Frontal cortex (tissue), 3 donors: ENCODE measurements at regions not wholly inside any gene's neighbourhood (a gene's known extent, or its start where the extent isn't known, plus 50 kb on each side); places are given as distances from the start of the nearest gene placed in this dataset.

ENCODE experiments used
- DNase-seq, 2 donors: peaks; one replicate each; pipeline ENCODE4 v3.0.0; 2012; ENCODE audit warnings: low spot score in 2 of 2
- FAIRE-seq: peaks from 2 replicates; lab custom pipeline; 2012; peaks lifted over from hg19 to GRCh38; lab: Jason Lieb, UNC
- donor health status: control.
- donor health status: control.
- donor health status: control.

DNA sequence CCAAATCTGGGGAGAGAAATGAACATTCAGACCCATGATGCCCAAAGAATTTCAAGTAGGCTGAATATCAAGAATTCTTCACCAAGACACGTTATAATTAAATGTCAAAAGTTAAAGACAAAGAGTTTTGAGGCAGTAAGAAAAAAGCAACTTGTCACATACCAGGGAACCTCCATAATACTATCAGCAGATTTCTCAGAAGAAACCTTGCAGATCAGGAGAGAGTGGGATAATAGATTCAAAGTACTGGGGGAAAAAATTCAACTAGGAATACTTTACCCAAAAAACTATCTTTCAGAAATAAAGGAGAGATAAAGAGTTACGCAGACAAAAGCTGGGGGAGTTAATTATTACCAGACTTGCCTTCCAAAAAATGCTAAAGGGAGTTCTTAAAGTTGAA, 516.0 kb downstream of the CETN3 start:
- FAIRE-seq: no peak
- no peak for DNase-seq

DNA sequence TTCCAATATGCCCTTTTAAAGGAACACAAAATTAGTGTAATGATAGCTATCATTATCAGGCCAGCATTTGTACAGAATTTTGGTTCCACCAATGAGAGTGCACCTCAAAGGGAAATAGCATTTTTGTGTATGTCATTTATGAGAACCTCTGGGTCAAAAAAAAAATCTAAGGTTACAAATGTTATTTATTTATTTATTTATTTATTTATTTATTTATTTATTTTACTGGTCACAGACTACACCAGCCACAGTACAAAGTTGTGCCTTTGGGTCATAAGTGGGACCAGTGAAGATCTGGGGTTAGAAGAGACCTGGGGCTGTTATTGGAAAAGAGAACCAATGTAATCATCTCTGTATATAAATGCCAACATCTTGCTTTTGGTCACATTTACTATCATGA, 523.9 kb downstream of the CETN3 start:
- no peak for DNase-seq
- no peak for FAIRE-seq

DNA sequence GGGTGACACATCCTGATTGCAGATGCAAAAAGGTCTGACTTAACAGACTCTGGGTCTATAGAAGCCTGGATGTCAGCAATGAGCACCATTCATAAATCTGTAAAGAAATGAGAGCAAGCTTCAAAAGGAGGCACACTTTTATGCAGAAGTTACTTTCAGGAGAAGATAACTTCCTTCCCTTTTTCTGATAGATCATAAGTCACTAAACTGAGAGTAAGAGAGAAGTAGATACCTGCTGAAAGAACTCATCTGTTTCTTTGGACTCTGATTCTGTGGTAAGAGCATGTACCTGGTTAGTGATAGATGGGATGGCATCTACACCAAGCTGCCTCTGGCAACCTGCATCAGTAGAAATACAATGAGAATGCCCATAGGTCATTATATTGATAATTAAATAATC, 525.6 kb downstream of the CETN3 start:
- no peak for DNase-seq
- no peak for FAIRE-seq

DNA sequence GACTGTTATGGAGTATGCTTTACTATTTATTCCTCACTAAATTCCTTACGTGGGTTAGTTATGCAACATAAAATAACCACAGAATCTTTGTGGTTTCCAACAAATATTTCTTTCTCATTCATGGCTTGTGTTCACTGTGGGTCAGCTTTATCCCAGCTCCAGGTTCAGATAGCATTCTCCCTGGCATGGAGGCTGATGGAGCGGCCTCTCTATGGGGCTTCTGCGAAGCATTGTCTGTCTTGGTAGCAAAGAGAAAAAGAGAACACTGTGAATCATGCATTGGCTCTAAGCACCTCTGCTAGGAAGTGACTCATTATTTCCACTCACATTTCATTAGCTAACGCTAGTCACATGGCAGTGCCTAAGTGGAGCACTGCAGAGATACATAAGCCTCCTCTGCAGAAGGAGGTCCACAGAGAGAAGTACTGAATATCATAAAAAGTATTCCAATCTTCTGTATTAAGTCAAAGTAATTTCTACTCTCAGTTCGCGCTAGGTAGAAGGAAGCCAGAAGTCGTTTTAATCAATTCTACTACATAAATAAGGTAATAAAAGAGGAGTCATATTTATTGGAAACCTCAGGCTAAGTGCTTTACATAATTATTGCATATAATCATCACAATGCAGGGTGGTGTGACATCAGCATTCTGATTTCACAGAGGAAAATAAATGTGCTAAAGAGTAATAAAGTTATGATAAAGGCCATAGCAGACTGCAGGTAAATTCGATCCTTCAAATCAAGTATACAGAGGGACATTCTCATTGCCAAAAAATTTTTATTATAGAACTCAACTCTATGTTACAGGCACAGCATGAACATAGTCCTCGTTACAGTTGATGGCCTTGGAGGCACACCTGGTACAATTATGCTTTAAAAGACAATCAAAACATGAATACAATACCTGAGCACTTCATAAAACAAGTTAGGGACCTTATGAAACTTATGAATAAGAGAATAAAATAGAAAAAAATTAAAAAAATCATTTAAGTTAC, 531.1 kb downstream of the CETN3 start:
- no peak for DNase-seq
- FAIRE-seq: no peak

DNA sequence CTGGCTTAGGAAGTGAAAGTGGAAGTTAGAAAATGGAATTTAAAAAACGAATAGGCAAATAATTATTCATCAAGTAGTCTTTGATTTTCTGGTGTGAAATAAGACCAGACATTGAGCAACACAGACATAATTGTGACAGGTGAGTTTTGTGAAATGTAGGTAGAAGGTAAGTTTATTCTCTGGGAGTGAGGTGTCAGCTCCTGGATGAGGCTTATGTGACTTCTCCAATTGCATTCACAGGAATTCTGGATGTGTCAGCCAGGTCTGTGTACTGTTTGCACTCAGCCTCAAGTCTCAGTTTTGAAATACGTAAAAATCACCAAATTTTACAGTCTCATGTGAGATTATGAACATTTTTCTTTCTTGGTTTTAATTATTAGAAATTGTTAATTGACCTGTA, 537.6 kb downstream of the CETN3 start:
- DNase-seq (no peak), FAIRE-seq (no peak)

DNA sequence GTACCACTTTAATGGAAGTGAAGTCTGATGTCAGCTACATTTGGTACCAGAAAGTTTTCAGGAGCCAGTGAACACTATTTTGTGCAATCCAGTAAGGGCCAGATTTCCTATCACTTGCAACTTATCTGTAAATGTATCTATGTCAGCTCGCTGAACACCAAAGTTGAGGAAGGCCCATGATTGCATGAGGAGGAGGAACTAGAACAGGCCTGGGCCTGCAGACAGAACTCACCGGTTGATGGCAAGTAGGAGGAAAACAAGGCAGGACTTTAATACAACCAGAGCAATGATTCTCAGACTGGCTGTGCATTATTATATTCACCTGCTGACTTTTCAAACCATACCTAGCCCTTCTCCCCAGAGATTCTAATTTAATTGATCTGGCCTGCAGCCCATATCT, 540.2 kb downstream of the CETN3 start:
- FAIRE-seq (no peak), DNase-seq (no peak)

DNA sequence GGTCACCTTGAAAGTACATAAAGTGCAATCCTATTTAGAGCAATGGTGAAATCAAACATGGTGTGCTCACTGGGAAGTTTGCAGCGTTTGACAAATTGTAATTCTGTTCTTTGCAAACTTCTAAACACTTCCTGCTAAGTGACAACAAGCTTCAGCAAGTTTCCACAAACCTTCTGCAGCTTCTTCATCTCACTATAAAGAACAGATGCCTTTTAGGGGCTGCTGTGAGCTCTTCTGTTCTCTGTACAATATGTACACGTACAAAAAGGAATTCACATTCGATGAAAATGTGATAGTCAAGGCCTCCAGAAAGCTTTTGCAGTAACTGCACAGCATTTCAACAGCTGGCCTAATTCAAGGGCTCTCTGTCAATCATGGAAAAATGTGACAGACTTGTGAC, 543.1 kb downstream of the CETN3 start:
- no peak for FAIRE-seq

DNA sequence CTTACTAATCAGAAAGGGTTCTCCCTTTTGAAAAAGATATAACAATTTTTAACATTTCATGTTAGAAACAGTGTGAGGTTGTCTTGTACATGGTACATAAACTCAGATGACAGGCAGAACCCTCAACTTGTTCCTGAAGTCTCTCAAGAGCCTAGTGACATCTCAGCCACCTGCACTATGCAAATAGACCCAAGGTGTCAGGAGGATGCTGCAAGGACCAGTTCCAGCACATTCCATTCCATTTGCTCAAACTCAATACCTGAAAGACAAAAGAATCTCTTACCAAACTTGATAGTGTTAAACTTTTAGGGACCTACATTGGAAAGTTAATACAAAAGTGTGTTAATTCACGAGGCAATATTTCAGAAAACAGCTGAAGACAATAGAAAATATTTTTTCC, 544.6 kb downstream of the CETN3 start:
- FAIRE-seq (no peak), DNase-seq (no peak)

More for the DNA sequence above, 543.1 kb downstream of the CETN3 start:
- no peak for DNase-seq

DNA sequence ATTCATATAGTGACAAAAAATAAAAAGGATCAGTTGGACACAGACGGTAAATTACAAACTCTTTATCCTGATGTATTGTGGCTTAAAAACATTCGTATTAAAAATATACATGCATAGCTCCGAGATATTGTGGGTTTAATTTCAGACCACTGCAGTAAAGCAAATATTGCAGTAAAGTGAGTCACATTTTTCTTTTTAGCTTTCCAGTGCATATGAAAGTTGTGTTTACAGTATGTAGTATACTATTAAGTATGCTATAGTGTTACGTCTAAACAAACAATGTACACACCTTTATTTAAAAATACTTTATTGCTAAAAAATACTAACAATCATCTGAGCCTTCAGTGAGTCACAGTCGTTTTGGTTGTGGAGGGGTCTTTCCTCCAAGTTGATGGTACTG, 551.8 kb downstream of the CETN3 start:
- DNase-seq (no peak), FAIRE-seq (no peak)

DNA sequence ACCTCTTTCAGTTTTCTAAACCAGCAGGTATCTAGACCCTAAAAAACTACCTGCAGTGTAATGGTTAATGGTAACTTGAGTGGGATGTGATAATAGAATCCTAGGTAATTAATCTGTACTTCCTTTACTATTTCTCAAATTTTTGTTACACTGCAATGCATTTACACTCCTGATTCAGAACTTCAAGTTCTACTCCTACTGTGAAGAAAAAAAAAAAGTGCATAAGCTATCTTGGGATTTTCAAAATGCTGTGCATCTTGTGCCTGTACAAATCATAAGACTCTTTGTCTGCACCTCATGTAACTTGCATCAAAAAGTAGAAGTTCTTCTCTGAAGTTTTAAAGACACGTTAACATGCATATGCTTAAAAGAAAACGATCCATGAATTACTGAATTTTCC, 554.1 kb downstream of the CETN3 start:
- FAIRE-seq: no peak
- no peak for DNase-seq

DNA sequence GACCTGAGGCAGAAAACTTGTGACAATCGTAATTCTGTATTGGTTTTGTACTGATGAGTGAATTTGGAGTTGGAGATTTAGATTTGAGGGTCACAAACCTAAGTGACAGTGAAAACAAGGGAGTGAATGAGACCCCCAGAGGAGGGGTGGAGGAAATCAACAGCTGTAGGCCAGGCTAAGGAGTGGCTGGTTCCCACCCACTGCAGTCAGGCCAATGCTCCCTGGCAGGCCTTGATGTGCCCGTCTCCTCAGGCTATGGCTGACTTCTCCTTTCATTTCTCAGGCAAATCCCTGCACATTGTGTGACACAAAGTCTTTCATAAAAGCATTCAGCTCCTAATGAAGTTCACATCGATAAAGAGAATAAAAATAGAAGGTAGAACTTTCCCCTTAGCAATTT, 557.6 kb downstream of the CETN3 start:
- FAIRE-seq: no peak

DNA sequence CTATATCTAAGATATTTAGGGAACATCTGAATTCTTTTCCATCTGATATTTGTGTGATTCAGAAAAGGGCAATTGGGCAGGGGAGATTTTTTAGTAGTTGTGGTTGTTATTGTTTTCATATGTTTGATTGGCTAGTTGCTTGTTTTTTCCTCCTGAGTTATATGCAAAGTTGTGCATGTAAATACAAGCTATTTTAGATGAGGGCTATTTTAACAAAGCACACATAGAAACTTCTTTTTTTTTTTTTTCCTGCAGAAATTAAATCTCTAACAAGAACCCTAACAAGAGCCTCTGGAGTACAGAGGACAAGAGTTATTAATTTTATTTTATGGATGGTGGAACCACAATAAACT, 559.1 kb downstream of the CETN3 start:
- FAIRE-seq: no peak

More for the DNA sequence above, 557.6 kb downstream of the CETN3 start:
- DNase-seq: no peak

DNA sequence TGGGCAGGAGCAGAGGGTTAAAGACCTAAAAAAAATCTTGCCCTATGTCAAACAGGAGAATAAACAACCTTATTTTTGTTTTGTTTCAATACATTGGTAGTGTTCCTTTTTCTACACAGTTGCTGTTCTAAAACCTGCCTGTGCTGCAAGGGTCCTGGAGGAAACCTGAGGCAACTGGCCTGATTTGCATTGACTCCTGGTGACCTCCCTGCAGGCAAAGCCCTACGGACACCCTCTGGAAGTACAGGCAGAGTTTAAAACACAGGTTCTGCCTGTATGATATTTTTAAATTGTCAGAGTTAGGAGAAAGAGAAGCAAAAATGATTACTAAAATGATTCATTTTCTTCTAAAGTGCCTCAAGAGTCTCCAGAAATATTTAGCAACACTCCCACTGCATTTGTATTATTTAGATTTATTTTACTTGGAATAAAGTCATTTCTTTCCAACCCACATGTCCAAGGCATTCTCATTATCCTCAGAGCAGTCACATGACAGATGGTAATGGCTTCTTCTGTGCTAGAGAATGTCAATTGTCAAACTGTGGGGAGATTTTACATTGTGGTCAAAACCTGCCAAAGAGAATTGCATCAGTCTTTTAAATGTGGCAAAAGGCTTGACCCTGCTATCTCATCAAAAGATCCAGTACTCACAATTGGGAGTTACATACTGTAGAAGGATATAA, 559.6 kb downstream of the CETN3 start:
- no peak for DNase-seq
- FAIRE-seq: no peak

More for the DNA sequence above, 559.1 kb downstream of the CETN3 start:
- no peak for DNase-seq

DNA sequence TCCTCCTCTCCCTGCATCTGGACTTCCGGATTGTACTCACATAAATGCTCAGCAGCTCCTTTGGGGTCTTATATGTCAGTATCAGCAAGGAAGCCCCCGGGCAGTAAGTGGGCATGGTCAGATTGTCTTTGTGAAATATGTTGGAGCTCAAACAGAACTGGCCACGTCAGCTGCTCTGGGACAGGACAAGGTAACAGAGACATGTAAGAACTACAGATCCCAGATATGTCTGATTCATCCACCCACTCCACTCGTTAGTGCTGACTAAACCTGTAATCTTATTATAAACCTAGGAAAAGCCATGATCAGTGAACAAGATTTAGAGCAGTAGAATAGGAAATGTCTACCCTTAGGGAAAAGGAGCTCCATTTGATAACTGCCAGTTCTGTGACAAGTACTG, 561.8 kb downstream of the CETN3 start:
- no peak for FAIRE-seq
- no peak for DNase-seq

DNA sequence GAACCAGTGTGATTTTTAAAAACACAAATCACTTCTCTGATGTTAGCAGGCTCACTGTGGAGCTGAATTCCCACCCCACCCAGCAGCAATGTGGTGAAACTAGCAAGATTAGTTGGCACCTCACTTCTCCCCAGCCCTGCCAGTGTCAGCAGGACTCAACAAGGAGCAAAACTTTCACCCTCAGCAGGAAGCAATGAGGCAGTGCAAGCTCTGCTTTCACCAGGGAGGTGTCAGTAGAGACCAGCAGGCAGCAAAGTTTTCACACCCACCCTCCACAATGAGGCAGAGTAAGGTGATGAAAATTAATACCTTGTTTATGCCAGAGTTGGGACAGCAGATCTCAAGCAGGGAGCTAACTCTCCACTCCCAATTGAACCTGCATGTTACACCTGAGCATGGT, 565.0 kb downstream of the CETN3 start:
- FAIRE-seq: no peak
- no peak for DNase-seq

DNA sequence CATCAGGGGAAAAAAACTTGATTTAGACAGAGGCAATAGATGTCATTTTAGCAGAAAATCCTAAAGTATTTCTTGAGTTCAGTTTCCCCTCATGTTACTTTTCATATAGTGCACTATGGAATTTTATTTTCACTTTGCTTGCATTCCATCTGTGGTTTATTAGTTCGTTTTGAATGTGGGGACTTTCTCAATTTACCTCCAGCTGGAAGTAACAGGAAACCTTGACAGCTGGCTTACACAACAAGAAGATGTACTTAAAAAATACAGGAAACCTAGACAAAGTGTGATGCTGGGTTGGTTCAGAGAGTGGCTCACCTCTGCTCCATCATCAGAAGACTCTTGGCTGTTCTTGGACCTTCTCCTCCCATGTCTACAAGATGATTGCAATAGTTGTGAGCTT, 567.0 kb downstream of the CETN3 start:
- DNase-seq (no peak), FAIRE-seq (no peak)

DNA sequence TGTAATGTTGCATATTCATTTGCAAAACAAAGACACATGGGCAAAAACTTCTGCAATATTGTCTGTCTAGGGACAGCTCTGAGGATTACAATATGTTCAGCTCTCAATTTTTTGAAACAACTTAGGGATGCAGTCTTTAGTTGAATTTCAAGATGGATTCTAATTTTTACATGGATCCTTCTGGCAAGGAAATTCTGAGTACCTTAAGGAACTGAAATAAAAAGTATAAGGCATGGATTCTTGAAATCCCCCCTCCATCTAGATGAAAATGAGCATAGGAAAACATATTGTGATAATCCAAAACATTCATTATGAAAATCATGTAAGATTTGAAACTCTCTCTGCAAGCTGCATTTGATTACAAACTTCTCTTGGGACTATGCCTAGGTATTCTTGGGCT, 568.6 kb downstream of the CETN3 start:
- FAIRE-seq (no peak), DNase-seq (no peak)

DNA sequence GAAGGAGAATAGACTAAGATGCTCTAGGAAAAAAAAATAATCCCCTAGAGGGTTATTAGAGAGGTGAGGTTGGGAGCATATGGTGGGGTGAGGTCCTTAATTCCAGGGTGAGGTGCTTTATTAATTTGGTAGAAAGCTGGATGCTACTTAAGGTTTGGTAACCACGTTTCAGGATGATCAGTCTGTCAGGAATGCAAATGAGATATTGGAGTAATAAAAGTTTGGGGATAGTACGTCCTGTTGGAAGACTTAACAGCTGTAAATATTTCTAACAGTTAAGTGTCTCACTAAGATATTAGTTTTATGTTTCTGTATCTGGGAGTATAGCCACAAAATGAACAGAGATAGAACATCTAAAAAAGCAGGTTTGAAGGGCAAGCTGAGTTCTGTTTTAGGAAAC, 578.9 kb downstream of the CETN3 start:
- no peak for FAIRE-seq

DNA sequence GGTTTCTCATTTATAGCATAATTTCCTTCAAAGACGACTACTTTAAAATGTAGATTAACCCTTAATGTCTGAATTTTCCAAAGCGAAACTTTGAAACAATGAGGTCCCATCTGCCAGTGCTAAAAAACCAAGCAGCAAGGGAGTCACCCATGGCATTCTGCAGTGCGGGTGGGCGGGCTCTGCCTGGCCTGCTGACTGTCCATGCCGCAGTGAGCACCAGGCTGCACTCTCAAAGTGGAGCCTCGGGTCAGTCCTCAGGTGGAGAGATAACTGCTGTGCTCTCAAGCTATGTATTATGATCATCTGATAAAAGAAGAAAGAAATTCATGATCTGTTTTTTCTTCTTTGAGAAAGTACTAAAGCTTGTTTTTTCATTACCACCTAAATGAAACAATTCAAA, 581.6 kb downstream of the CETN3 start:
- no peak for FAIRE-seq
- no peak for DNase-seq

More for the DNA sequence above, 578.9 kb downstream of the CETN3 start:
- no peak for DNase-seq

DNA sequence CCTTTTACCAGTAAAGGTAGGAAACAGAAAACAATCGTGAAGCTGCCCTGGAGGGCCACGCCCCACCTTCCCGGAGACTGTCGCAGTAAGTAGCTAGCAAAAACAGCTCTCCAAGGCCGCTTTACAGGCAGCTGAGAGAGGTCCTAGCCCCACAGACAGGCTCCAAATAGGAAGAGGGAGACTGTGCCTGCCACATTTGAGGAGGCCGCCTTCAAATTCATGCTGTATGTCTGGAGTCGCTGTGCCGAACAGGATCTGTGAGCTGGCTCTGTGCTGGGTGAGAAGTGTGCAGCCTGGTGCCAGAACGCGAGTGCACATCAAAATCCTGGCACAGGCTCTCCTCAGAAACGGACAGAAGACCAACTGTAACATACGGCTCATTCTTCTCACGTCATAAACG, 582.2 kb downstream of the CETN3 start:
- DNase-seq (no peak), FAIRE-seq (no peak)

DNA sequence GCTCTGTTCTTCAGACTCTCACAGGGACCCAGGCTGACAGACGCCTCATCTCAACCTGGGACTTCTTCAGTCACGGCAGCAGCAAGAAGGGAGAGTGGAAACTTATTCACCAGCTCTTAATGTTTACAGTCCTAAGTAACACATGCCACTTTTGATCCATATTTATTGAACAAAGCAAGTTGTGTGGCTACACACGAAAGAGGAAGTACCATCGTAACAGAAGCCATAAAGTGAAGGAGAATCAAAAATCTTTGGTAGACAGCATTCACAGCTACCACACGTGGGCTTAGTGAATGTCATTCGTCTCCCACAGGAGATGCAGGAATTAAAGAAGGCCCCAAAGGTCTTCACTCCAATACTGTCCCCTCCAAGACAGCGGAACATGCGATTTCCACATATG, 582.6 kb downstream of the CETN3 start:
- DNase-seq (no peak), FAIRE-seq (no peak)
